CD4-positive, alpha-beta T cell treated with Interleukin-12 subunit alpha and Interleukin-12 subunit beta, for 1 hour (primary cell): ENCODE measurements at regions not wholly inside any gene's neighbourhood (a gene's known extent, or its start where the extent isn't known, plus 50 kb on each side); places are given as distances from the start of the nearest gene placed in this dataset.

ENCODE experiments used
- DNase-seq: peaks from one replicate; pipeline ENCODE4 v3.0.0-alpha.2; 2020

DNA sequence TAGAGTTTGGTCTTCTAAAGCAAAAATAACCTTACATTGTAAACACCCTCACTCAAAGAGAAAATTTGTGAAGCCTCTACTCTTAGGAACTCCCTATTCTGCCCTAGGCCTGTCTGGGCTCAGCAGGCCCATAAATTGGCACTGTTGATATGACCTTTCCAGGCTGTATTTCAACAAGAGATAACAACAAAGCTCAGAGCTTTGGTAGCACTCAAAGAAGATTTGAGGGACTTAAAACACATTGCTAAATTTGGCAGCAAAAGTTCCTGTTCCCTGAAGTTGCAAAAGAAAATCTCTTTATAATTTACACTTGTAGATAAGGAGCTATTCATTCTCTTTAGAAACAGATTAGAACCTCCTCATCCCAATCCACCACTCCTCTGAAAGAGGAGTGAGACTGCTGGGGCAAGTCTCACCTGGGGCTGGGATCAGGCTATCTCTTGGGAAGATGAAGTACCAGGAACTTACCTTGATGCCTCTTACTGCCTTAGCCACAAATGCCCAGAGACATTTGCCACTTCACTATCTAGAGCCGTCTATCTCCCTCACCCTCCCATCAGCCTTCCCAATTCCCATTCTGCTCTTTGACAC, 110.4 kb upstream of the AKIP1 start:
- DNase-seq = no peak

DNA sequence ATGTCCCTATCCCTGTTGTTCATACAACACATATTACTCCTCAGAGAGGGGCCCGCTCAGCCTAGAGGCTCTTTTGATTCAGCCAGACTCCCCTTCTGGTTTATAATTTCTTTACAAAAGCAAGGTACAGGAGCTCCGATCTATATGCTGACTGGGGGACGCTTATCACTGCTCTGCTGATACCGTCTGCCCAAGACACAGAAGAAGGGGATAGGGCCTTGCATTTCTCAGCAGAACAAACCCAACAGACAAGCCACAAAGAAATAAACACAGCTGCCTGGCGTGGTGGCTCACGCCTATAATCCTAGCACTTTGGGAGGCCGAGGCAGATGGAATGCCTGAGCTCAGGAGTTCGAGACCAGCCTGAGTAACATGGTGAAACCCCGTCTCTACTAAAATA, 109.9 kb upstream of the AKIP1 start:
- no peak for DNase-seq

GRCh38 chr11:8802251-8802650, 108.7 kb upstream of the AKIP1 start:
- no peak for DNase-seq

GRCh38 chr11:8803973-8804372, 107.0 kb upstream of the AKIP1 start:
- no peak for DNase-seq

- DNase-seq = no peak
Observed at GRCh38 chr11:8805296-8805695, 105.7 kb upstream of the AKIP1 start.

DNA sequence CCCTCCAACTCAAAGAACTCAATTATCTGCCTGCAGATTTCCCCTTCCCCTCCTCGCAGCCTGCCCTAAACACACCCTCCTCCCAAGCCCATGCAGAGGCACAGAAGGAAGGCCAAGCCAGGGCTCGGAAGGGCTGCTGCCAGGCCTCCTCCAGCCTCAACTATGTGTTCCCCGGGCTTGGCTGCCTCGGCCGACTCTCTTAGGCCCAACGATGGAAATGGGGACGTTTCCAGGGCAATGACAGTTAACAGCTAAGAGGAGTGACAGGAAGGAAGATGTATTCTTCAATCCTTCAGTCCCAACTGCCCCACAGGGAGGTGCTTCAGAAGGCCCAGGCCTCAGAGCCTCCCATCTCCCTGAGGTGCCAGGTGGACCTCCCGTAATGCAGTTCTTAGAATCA, 104.0 kb upstream of the AKIP1 start:
- no peak for DNase-seq

- no peak for DNase-seq
Observed at GRCh38 chr11:8807544-8808225, 103.3 kb upstream of the AKIP1 start.

- no peak for DNase-seq
Observed at GRCh38 chr11:8808226-8808585, 102.8 kb upstream of the AKIP1 start.

DNA sequence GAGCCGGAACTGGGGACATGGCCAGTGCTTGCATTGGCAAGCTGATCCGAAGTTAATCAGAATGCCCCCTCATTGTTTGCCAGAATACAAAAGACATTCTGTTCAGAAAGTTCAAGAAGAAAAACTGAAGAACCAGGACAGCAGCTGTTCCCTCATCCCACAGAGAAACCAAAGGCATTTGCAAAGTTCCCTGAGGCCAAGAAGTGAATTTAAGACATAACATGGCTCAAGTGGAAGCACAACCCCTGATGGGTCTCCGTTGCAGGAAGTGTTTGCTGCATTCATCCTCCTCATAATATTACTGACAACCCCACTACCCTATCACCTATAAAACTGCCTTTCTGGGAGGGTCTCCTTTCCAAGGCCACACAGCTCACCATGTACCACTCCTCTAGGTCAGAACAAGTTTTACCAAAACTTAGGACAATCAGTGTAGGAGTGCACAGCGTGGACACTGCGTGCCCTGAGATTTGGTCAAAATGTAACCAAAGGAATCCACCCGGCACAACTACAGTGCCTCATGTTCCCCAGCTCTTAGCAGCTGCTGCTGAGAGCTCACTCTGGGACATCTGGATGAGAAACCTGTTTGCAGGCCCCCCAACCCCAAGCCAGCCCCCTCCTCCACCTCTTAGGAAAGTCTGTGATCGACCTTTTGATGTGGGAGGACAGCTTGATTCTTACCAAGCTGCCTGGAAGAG, 101.6 kb upstream of the AKIP1 start:
- no peak for DNase-seq

DNA sequence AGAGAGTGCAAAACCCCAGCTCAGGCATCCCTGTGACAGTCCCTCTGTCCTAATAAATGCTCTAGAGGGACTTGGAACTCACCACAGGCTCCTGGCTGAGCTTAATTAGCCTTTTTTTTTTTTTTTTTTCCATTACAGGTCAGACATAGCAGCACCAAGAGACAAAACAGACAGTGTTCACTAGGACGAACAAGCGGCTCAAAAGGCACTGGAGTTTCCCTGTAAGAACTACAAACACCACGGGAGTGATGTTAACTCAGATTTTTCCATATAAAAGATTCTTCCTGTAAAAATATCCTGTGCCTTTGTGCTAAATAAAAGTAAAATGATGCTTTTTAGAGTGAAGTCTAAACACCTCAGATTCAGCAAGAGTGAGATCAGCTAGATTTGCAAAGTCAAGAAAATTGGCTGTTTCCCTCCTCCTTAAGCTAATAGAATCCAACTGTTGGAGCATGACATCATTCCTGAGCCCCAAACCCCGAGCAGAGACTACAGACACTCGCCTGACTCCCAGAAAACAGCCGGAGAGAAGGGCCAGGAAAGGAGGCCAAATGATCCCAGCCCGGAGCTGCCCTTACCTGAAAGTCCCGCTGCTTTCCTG, 101.0 kb upstream of the AKIP1 start:
- no peak for DNase-seq

GRCh38 chr11:8810540-8811301, 100.3 kb upstream of the AKIP1 start:
- no peak for DNase-seq

GRCh38 chr11:8811571-8811970, 99.4 kb upstream of the AKIP1 start:
- no peak for DNase-seq

GRCh38 chr11:8812438-8812837, 98.6 kb upstream of the AKIP1 start:
- DNase-seq = no peak

DNA sequence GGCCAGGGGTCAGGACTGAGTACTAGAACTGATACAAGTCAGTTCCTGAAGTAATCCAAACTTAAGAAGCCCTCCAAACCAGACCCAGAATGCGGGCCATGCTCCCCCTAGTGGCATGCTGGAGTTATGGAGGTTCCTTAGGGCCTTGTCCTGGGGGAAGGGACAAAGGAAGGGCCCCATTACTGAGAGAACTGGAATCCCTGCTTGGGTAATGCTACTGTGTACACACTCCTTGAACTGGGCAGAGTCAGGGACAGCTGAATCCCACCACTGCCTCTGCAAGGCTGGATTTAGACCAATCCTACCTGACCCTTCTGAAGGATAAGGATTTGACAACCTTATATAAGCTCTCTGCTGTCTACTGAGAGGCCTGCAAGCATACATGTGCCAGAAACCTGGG, 97.3 kb upstream of the AKIP1 start:
- DNase-seq = peak; percentile 25

DNA sequence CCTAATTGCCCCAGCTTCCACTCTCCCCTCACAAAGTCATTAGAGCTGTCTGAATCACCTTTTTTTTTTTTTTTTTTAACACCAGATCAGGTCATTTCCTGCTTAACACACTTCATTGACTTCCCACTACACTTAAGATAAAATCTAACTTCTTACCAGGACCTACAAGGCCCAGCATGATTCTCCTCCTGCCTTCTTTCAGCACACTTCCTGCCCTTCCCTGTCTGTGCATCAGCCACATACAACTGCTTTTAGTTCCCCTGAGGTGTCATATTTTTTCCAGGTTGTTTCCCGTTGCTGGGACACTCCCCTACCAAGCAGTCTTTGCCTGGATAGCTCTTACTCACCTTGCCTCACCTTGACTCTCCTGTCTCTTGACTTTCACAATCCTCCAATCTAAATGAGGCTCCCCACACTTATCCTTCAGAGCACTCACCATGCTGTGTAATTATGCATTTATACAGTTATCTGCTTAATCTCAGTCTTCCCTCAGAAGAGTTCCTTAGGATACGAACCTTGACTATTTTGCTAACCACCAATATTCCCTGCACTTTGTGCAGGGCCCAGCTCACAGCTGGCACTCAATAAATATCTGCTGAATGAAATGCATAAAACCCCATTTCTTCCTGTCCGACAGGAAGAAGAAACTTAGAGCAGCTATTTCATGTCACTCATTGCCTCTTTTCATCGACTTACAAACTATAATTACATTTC, 96.6 kb upstream of the AKIP1 start:
- no peak for DNase-seq

DNA sequence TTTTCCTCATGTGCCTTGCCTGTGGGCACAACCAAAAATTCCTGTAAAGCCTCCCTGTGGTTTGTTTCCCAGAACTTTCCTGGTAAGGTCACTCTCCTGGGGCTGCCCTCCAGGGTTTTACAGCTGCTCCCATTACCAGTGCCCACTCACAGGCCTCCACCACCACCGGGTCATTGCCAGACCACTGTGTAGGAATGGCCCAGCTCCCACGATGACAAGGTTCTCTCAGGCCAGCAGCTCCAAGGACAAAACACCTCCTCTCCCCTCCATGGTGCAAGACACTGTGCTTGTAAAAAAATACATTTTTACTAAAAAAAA, 96.1 kb upstream of the AKIP1 start:
- no peak for DNase-seq

DNA sequence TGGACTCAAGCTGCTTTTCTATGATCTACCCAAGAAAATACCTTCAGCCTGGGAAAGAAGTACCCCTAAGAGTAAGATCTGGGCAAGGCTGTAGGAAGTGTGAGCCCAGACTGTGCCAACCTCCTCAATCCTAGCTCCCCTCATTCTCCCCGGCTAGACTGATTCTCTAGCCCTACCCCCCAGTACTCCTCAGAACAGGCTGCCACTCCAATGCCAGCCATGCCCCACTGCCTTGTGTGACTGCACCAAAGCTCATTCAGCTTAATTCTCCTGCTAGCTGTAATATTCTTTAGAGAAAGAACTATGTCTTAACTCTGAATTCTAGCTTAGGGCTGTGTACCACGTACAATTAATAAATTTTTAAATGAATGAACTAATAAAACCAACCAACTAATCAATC, 92.6 kb upstream of the AKIP1 start:
- DNase-seq = no peak

GRCh38 chr11:8820401-8820800, 90.6 kb upstream of the AKIP1 start:
- DNase-seq = no peak

- DNase-seq = no peak
Observed at GRCh38 chr11:8822469-8822868, 88.5 kb upstream of the AKIP1 start.

DNA sequence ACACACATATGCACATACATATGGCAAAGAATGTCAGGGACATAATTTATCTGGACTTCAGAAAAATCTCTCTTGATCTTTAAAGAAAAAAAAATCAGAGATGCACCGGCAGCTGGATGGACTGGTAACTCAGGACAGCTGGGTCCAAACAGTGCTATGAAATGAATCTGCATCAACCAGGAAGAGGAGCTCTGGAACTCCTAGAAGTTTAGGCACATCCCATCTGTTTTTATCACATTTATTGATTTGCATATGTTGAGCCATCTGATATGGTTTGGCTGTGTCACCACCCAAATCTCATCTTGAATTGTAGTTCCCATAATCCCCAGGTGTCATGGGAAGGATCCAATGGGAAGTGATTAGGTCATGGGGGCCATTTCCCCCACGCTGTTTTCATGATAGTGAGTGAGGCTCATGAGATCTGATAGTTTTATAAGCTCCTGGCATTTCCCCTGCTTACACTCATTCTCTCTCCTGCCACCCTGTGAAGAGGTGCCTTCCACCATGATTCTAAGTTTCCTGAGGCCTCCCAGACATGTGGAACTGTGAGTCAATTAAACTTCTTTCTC, 87.7 kb upstream of the AKIP1 start:
- no peak for DNase-seq

DNA sequence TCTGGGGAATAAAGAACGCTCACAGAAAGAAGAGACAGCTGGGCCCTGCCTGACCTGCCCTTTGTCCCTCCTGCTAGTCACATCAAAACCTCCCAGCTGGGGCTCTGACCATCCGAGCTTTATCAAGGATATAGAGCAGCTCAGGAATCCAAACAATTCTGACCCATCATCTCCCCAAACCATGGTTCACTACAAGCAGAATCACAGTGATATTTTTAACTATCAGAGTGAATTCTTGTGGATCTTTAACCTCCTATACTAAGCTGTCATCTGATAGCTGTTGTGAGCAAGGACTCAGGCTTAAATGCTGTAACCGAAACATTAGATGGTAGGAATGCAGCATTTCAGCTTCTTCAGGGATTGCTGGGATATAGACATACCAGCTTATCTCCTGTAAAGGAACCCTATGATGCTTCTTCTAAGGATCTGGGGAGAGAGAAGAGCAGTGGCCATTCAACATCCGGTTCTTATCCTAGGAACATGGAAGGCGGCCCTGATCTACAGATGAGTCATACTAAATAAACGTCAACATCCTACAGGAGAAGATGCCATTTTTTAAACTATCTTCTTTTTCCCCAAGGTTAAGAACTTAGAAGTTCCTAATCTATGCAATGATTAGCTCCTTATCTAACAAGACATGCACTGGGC, 84.7 kb upstream of the AKIP1 start:
- DNase-seq = no peak
